PC-3 (cell line): ENCODE measurements at regions not wholly inside any gene's neighbourhood (a gene's known extent, or its start where the extent isn't known, plus 50 kb on each side); places are given as distances from the start of the nearest gene placed in this dataset.

Source experiments
- CTCF ChIP-seq: fragments of 300-600 bp; sonication (generic); conservative IDR thresholded peaks from 2 replicates; pipeline ENCODE4 v1.5.1; 2017; ENCODE audit warnings: antibody characterized with exemption, low read depth, mild to moderate bottlenecking, low read length
- EZH2 ChIP-seq: fragments of 300-600 bp; sonication (generic); IDR thresholded peaks from one replicate; pipeline ENCODE4 v1.6.1; 2017; ENCODE audit warnings: antibody characterized with exemption, mild to moderate bottlenecking, low read length; ENCODE audit not compliant: unreplicated experiment
- EZH2phosphoT487 ChIP-seq: fragments of 300-600 bp; sonication (generic); IDR thresholded peaks from 2 replicates; pipeline ENCODE4 v1.6.1; 2018; ENCODE audit warnings: mild to moderate bottlenecking, antibody characterized with exemption, low read length, borderline replicate concordance

DNA sequence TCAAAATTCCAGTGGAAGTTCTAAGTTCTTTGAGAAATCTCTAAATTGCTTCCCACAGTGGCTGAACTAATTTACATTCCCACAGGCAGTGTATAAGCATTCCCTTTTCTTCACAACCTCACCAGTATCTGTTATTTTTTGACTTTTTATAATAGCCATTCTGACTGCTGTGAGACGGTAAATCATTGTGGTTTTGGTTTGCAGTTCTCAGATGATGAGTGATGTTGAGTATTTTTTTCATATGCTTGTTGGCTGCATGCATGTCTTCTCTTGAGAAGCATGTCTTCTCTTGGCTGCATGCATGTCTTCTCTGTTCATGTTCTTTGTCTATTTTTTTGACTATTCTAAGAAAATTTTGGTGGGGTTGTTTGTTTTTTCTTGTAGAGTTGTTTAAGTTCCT lies 499.6 kb upstream of the CCDC54 start:
- no peak for TF ChIP-seq CTCF
- no peak for TF ChIP-seq EZH2
- TF ChIP-seq EZH2phosphoT487: no peak
